ENCODE measurements at regions not wholly inside any gene's neighbourhood (a gene's known extent, or its start where the extent isn't known, plus 50 kb on each side); places are given as distances from the start of the nearest gene placed in this dataset.

GRCh38 chr10:61099756-61100155 is 155.8 kb upstream of the RHOBTB1 start:
- TF ChIP-seq CTCF (optimal IDR thresholded peaks at IDR 0.05 in 1 of 3, IDR thresholded peaks at IDR 0.05 in 1 of 3, conservative IDR thresholded peaks at IDR 0.05 in 1 of 3; ENCODE audit: extremely low read depth in 1 of 3, insufficient read depth in 2 of 3, low read length in 3 of 3) (no peak), EZH2 (IDR thresholded peaks at IDR 0.05; ENCODE audit: low read length) (no peak)

Data from keratinocyte (primary cell).